Mesodermal cell (in vitro differentiated cells): ENCODE measurements at regions not wholly inside any gene's neighbourhood (a gene's known extent, or its start where the extent isn't known, plus 50 kb on each side); places are given as distances from the start of the nearest gene placed in this dataset.
"Not testable (repeated sequence)": the region's sequence is repeated elsewhere in the genome, so short reads cannot be mapped to it uniquely, and the experiment has no call there.

ENCODE experiments used
- H3K27ac ChIP-seq: 2 replicates; pipeline ENCODE4 v1.7.0; 2013; ENCODE audit warnings: mild to moderate bottlenecking, low read depth, low read length, moderate library complexity; ENCODE audit not compliant: severe bottlenecking
- H3K36me3 ChIP-seq: 2 replicates; pipeline ENCODE4 v1.7.1; 2013; ENCODE audit warnings: mild to moderate bottlenecking, low read length, moderate library complexity; ENCODE audit not compliant: control insufficient read depth, insufficient read depth
- H3K4me1 ChIP-seq: one replicate; pipeline ENCODE4 v1.7.1; 2013; ENCODE audit warnings: mild to moderate bottlenecking, low read length; ENCODE audit not compliant: insufficient read depth, control insufficient read depth, poor library complexity, severe bottlenecking
- H3K4me3 ChIP-seq: 2 replicates; pipeline ENCODE4 v1.7.0; 2013; ENCODE audit warnings: low read length, control low read depth, mild to moderate bottlenecking; ENCODE audit not compliant: insufficient read depth, poor library complexity, severe bottlenecking; ENCODE audit errors: extremely low read depth
- H3K9me3 ChIP-seq: 2 replicates; pipeline ENCODE4 v1.7.1; 2013; ENCODE audit warnings: mild to moderate bottlenecking, low read length, moderate library complexity; ENCODE audit not compliant: control insufficient read depth
- WGBS, 2 experiments: methylation state at CpG; one replicate each; pipeline ENCODE4 v1.1.5; 2013; ENCODE audit warnings: missing lambda C conversion rate in 2 of 2; ENCODE audit not compliant: insufficient coverage in 2 of 2; 5-methylcytosine and 5-hydroxymethylcytosine counted together

DNA sequence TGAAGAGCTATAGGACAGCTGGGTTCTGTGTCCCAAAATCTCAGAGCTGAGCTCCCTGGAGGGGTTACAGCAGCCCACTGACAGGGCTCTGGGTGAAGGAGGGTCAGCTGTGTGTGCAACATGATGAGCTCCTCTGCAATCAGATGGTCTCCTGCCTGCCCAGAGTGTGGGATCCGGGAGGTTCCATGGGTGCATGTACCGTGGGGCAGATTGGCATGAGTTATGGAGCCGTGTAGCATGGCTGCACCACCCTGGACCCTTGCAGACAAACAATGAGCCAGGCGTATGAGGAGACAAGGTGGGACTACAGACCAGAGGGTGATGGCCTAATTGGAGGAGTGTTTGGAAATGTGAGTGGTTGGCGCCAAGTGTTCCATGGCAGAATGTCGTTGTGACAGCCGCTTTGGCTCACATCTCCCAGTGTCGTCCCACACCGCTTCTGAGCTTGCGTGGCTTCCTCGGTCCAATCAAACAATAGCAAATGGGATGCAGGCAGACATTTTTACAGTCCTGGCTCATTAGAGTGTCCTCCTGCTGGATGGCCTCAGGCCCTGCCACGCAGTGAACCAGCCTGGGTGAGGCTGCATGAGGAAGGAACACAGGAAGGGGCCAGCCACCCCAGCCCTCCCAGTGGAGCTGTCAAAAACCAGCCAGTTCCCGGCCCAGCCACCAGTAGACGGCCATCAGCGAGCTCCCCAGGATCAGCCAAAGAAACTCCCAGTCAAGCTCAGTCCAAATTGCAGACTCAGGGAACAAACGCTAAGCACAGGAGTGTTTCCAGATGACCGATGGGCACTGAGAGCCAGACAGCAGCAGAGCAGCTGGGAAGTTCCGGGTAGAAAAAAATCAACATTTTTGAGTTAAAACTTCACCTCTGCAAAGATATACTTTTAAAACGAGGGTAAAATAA, 1066.9 kb downstream of the BRD1 start:
- 92 to 93% methylated on average over 18 to 19 of the region's 19 CpGs for WGBS, 2 experiments

DNA sequence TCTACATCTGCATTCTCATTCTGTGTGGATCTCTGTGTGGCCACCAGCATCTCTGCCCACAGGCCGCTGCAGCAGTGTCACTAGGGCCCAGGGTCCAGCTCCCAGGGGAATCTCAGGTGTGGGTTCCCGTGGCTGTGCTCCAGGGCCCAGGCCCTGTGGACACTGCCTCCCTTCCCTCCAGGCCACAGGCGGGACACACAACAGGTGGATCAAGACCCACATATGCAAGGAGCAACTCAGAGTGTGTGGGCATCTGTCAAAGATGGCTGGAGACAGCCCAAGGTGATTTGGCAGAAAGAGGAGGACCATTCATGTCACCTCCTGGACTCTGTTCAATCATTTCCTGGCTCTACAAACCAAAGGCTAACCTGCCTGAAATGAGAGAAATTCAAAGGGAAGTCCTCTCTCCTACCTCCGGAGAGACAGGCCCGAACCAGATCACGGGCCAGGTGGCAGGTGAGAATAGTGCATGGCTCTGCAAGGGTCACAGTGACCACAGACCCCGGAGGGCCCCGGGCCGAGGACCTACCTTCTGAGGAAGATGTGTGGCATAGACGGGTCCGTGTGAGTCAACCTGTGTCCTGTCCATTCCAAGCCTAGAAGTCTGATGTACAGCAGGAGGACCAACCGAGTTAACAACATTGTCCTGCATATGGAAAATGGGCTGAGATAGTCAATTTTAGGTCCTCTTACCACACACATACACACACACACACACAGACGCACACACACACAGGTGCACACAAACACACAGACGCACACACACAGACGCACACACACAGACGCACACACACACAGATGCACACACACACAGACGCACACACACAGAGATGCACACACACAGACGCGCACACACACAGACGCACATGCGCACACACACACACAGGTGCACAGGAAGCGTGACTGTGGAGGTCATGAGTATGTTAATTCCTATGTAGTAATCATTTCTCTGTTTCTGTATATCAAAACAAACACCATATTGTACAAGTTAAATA, 1068.5 kb downstream of the BRD1 start:
- no peaks in the 10 kb centered on the region for H3K9me3 ChIP-seq
- WGBS, 2 experiments: 87% methylated on average over 9 to 12 of the region's 22 CpGs
- H3K4me3 ChIP-seq: no peak overlapping the region
- H3K27ac ChIP-seq: no peak overlapping the region
- H3K4me1 ChIP-seq: no peaks in the 10 kb centered on the region
- no peaks in the 10 kb centered on the region for H3K36me3 ChIP-seq

More for the DNA sequence above, 1066.9 kb downstream of the BRD1 start:
- no peak overlapping the region for H3K27ac ChIP-seq
- H3K4me3 ChIP-seq: no peak overlapping the region
- H3K36me3 ChIP-seq: no peaks in the 10 kb centered on the region
- peaks cover 5% of the 10 kb centered on the region for H3K9me3 ChIP-seq
- no peaks in the 10 kb centered on the region for H3K4me1 ChIP-seq

DNA sequence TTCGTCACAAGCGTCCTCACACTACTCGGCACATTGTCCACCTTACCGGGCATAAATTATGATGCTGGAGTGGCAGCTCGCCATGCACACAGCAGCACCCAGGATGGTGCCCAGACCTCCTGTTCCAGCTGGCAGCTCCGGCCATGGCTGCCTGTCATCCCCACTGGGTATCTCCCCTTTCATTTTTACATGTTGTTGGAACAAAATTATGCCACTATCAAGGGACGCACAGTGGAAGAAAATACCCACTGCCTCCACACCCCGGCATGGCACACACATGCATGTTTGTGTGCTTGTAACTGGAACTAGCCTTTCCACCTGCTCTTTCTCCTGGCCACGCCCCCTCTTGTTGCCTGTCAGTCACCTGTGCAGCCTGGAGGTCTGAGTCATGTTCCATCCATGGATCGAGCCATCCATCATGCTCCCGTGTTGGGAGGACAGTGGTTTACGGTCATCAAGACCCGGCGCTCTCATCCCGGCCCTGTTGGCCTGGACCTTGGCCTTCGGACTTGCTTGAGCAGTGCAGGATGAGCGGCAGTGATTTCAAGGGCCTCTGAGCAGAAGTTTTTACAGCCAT, 1069.6 kb downstream of the BRD1 start:
- H3K27ac ChIP-seq: no peak overlapping the region
- H3K9me3 ChIP-seq: no peaks in the 10 kb centered on the region
- H3K4me1 ChIP-seq: no peaks in the 10 kb centered on the region
- H3K4me3 ChIP-seq: no peak overlapping the region
- 89 to 94% methylated on average over 17 of the region's 17 CpGs for WGBS, 2 experiments
- H3K36me3 ChIP-seq: no peaks in the 10 kb centered on the region

DNA sequence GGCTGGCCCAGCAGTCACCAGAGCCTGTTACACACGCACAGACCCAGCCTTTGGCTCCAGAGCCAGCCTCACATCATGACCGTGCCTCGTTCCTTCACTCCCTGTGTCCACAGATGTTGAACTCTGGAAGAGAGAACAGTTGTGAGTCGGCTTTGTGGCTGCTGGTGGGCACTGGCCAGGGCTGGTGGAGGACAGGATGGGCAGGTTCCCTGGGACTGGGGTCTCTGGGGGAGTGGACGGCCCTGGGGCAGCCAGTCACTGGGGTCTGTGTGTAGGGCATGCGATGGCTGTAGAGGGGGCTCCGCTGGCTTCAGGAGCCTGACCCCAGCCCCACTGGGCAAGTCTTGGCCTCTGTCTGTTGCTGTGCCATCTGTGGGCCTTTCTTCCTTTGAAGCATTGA, 1070.1 kb downstream of the BRD1 start:
- Histone ChIP-seq H3K36me3 (no peaks in the 10 kb centered on the region), H3K9me3 (no peaks in the 10 kb centered on the region), H3K27ac (no peak overlapping the region), H3K4me1 (no peaks in the 10 kb centered on the region), H3K4me3 (no peak overlapping the region)
- WGBS, 2 experiments: 80 to 94% methylated on average over 6 to 7 of the region's 7 CpGs

DNA sequence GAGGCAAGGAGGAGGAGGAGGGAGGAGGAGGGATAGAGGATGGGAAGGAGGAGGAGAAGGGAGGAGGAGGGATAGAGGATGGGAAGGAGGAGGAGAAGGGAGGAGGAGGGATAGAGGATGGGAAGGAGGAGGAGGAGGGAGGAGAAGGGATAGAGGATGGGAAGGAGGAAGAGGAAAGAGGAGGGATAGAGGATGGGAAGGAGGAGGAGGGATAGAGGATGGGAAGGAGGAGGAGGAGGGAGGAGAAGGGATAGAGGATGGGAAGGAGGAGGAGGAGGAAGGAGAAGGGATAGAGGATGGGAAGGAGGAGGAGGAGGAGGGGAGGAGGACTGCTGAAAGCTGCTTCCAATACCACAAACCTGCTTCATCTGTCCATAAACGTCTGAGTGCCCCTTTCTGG, 1070.5 kb downstream of the BRD1 start:
- 0 to 18% methylated on average over 1 of the region's 1 CpG for WGBS, 2 experiments
- not testable (repeated sequence) for H3K27ac ChIP-seq, H3K36me3 ChIP-seq, H3K9me3 ChIP-seq, H3K4me1 ChIP-seq, H3K4me3 ChIP-seq

DNA sequence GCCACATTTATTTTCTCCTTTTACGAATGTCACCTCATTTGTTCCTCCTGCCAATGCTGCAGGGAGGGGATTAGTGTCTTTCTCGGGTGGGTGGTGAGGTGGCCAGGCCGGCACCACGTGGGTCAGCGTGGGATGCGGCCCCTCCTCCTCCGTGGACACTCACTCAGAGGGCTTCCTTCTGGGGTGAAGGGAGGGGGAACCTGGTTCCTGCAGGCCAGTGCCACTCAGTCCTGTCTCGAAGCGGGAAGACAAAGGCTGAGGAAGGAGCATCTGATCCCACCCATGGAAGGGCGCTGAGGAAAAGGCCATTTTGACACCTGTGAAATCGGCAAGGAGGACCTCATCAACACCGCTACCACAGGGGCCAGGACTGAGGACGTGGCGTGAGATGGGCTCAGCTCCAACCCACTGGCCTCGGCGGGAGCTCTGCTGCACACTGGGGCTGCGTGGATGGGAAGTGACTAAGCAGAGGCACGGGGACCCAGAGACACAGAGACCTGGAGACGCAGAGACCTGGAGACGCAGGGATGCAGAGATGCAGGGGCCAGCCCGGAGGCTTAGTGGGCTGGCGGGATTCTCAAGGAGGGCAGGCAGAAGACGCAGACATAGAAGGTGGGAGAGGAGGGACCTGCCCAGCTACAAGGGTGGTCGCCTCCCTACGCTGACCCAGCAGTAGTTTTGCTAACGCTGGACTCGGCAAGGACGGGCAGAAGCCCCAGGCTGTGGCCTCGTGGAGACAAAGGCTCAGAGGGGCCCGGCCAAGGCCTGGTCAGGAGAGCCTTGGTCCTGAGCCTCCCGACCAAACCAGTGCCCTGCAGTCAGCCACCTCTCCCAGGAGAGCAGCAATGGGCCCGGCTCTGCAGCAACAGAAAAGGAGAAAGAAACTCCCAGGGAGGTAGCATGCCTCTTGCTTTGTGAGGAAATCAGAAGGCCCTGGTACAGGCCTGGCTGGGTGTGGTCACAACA, 1071.2 kb downstream of the BRD1 start:
- H3K4me1 ChIP-seq: no peaks in the 10 kb centered on the region
- 87 to 88% methylated on average over 31 of the region's 32 CpGs for WGBS, 2 experiments
- H3K27ac ChIP-seq: no peak overlapping the region
- H3K9me3 ChIP-seq: no peaks in the 10 kb centered on the region
- H3K4me3 ChIP-seq: no peak overlapping the region
- H3K36me3 ChIP-seq: no peaks in the 10 kb centered on the region

DNA sequence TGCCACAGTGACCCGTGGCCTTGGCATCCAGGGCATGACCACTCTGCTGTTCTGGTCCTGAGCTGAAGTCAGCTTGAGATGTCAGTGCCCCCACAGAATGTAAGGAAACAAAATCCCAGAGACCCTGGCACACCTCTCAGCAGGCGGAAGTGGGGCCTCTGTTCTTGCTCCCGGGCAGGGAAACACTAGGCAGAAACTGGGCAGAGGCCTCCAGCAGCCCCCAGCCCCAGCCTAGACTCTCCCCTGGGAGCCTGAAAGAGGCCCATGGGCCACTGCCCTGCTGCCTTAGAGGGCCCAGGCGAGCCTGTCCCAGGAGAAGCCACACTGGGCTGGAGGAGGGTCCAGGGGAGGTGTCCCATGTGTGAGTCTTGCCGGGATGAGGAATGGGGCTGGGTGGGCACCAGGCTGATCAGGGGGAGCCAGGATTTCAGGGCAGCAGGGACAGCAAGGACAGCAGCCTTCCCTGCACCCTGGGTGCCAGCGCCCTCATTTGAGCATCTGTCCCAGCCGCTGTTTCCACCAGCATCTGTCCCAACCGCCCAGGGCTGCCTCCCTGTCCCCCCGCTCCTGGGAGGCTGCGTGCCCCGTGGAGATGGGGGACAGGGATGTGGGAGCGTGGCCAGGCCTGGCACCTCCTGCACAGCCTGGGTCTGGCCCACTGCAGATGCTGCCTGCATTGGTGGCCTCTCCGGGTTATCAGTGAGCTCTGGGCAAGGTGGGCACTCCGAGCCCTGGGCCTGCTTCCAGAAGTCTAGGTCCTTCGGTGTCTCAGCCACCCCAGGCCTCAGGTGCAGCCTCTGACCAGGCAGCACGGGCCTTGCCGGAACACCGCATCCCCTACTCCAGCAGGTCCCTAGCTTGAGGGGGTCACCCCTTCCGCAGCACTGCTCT, 1072.4 kb downstream of the BRD1 start:
- H3K4me1 ChIP-seq: no peaks in the 10 kb centered on the region
- no peaks in the 10 kb centered on the region for H3K9me3 ChIP-seq
- WGBS, 2 experiments: 86 to 92% methylated on average over 16 of the region's 19 CpGs
- H3K27ac ChIP-seq: no peak overlapping the region
- no peak overlapping the region for H3K4me3 ChIP-seq
- no peaks in the 10 kb centered on the region for H3K36me3 ChIP-seq

DNA sequence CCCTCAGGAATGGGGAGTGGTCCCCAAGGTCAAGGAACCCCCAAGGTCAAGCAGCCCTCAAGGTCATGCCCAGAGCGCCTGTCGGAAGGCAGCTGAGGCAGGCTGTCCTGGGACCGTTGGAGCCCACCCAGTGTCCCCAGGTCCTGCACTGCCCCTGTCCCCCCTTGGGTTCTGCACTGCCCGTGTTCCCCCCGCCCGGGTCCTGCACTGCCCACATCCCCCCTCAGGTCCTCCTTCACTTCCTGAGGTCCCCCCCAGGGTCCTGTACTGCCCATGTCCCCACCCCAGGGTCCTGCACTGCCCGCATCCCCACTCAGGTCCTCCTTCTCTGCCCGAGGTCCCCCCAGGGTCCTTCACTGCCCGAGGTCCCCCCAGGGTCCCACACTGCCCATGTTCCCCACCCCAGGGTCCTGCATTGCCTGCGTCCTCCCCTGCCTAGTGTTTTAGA, 1073.0 kb downstream of the BRD1 start:
- Histone ChIP-seq H3K4me3 (no peak overlapping the region), H3K4me1 (no peaks in the 10 kb centered on the region), H3K27ac (no peak overlapping the region), H3K9me3 (no peaks in the 10 kb centered on the region), H3K36me3 (no peaks in the 10 kb centered on the region)
- 93 to 95% methylated on average over 5 to 7 of the region's 10 CpGs for WGBS, 2 experiments

DNA sequence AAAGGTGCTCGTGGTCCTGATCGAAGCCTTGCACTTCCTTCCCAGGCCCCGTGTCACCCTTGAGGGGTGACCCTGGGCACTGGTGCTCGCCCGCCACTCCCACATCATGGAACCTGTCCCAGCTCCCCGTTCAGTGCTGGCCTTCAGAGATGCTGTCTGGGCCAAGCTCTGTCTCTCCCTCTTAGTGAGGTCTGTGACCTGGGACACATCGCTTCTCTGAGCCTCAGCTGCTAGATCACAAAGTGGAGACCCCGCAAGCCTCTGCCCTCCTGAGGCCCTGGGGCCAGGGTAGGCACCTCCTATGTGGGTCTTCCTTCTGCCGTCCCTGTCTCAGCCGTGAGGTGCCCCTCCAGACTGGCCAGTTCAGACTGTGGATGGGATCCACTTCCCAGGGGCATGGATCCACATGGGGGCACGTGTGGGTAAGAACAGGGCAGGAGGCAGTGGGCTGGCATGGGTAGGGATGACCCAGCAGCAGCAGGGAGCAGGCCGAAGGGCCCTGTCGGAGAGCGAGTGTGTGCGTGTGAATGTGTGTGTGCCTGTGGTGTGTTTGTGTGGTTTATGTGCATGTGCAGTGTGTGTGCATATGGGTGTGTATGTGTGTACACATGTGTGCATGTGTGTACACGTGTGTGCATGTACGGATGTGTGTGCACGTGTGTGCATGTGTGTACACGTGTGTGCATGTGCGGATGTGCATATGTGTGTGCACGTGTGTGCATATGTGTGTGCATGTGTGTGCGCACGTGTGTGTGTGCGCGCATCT, 1073.7 kb downstream of the BRD1 start:
- no peak overlapping the region for H3K27ac ChIP-seq
- no peak overlapping the region for H3K4me3 ChIP-seq
- H3K9me3 ChIP-seq: no peaks in the 10 kb centered on the region
- WGBS, 2 experiments: 87 to 96% methylated on average over 18 to 19 of the region's 25 CpGs
- H3K4me1 ChIP-seq: no peaks in the 10 kb centered on the region
- H3K36me3 ChIP-seq: no peaks in the 10 kb centered on the region
